Cardiac fibroblast (primary cell): ENCODE measurements at regions not wholly inside any gene's neighbourhood (a gene's known extent, or its start where the extent isn't known, plus 50 kb on each side); places are given as distances from the start of the nearest gene placed in this dataset.

Experiments
- DNase-seq, 2 donors: peaks; one replicate each; pipeline versions ENCODE4 v3.0.0 to v3.0.0-alpha.2; 2010; ENCODE audit warnings: low read depth in 2 of 2
- H3K4me3 ChIP-seq, 2 donors: replicated peaks in 1 of 2; 1 replicate in 1 of 2; 2 replicates in 1 of 2; pipeline ENCODE4 v1.5.1; 2011; ENCODE audit warnings: low read depth in 2 of 2, low read length in 2 of 2, mild to moderate bottlenecking in 2 of 2, moderate library complexity in 1 of 2
- TF ChIP-seq, protein P1 (sequence below): IDR thresholded peaks from one replicate; pipeline ENCODE4 v1.5.1; 2011; ENCODE audit warnings: low read depth, mild to moderate bottlenecking, low read length, inconsistent platforms

GRCh38 chr6:44512868-44513741 is 125.6 kb downstream of the CDC5L start:
- no peak overlapping the region for H3K4me3 ChIP-seq
- TF ChIP-seq, protein P1, sequence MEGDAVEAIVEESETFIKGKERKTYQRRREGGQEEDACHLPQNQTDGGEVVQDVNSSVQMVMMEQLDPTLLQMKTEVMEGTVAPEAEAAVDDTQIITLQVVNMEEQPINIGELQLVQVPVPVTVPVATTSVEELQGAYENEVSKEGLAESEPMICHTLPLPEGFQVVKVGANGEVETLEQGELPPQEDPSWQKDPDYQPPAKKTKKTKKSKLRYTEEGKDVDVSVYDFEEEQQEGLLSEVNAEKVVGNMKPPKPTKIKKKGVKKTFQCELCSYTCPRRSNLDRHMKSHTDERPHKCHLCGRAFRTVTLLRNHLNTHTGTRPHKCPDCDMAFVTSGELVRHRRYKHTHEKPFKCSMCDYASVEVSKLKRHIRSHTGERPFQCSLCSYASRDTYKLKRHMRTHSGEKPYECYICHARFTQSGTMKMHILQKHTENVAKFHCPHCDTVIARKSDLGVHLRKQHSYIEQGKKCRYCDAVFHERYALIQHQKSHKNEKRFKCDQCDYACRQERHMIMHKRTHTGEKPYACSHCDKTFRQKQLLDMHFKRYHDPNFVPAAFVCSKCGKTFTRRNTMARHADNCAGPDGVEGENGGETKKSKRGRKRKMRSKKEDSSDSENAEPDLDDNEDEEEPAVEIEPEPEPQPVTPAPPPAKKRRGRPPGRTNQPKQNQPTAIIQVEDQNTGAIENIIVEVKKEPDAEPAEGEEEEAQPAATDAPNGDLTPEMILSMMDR, result no peak
- DNase-seq, result peak; percentile 28 to 43

- H3K4me3 ChIP-seq, result no peak overlapping the region
- no peak for DNase-seq
- TF ChIP-seq, protein P1, result no peak
Measured at GRCh38 chr6:44514085-44514484, 126.6 kb downstream of the CDC5L start.

- no peak overlapping the region for H3K4me3 ChIP-seq
- TF ChIP-seq, protein P1, result no peak
- no peak for DNase-seq
Measured at GRCh38 chr6:44514576-44515193, 127.2 kb downstream of the CDC5L start.

DNA sequence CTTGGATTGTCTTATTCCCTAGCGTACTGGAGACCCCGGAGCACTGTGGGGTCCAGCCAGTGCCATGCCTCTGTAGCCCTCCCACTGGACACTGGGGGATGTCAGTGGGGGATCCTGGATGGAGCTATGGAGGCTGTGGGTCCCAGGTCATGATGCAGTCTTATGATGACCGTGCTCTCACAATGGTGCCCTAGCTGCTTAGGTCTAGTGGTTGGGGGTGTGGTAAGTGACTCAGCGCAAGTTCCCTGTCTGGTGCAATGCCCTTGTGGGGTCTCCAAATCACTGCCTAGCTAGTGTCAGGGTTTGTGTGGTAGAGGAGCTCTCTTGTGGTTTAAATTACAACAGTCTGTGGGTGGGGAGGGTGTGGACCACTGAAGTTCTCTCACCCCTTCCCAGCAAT is 135.4 kb downstream of the CDC5L start:
- TF ChIP-seq, protein P1, result no peak
- H3K4me3 ChIP-seq, result no peak overlapping the region
- DNase-seq, result no peak

- TF ChIP-seq, protein P1, result no peak
Measured at GRCh38 chr6:44524476-44525227, 137.1 kb downstream of the CDC5L start.

DNA sequence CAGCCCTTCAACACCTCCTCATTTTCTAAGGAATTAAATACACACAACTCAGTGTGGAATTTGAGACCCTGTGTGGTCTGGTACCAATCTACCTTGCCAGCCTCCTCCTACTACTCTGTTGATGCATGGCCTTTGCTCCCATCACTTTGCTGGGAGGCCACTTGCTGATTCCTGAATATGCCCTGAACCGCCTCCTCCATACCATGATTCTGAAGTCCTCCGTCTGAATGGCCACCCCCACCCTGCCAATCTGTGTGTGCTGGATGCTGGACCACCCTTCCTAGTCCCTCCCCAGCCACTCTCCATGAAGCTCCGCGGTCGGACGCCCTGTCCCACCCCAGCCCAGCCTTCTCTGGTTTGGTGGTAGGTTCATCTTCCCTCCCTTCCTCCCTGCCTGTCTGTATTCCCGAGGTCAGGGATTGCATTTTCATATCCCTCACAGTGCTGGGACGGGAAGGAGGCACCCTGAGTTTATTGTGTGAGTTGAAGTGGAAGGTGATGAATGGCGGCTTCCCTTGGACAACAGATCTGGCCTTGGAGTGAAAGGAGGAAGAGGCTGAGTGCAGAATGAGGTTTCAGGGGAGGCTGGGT is 138.3 kb downstream of the CDC5L start:
- H3K4me3 ChIP-seq, result no peak overlapping the region
- DNase-seq, result no peak
- TF ChIP-seq, protein P1, result no peak

More at GRCh38 chr6:44524476-44525227, 137.1 kb downstream of the CDC5L start:
- no peak for DNase-seq
- no peak overlapping the region for H3K4me3 ChIP-seq
